ENCODE measurements at regions not wholly inside any gene's neighbourhood (a gene's known extent, or its start where the extent isn't known, plus 50 kb on each side); places are given as distances from the start of the nearest gene placed in this dataset.

GRCh38 chr10:20726381-20726780 is 170.7 kb downstream of the NEBL start:
- Histone ChIP-seq H3K4me3 (ENCODE audit: low read depth, low read length, poor library complexity, severe bottlenecking) (no peak overlapping the region), H3K4me2 (ENCODE audit: low read length) (no peak overlapping the region), H3K9me3 (ENCODE audit: low read length) (no peaks in the 10 kb centered on the region), H3K36me3 (ENCODE audit: insufficient read depth, low read length) (no peaks in the 10 kb centered on the region), H3K79me2 (ENCODE audit: insufficient read depth, low read depth, low read length) (no peaks in the 10 kb centered on the region), H3K4me1 (ENCODE audit: insufficient read depth, low read length, poor library complexity, severe bottlenecking) (no peaks in the 10 kb centered on the region), H3K27ac (ENCODE audit: low read depth, low read length, poor library complexity, severe bottlenecking) (no peak overlapping the region), H4K20me1 (ENCODE audit: insufficient read depth, low read length) (no peaks in the 10 kb centered on the region), H2AFZ (ENCODE audit: low read length) (no peak overlapping the region), H3K9me2 (ENCODE audit: insufficient read depth, low read length) (no peaks in the 10 kb centered on the region)
- no peak for TF ChIP-seq EZH2phosphoT487 (IDR thresholded peaks at IDR 0.05; ENCODE audit: borderline replicate concordance, low read depth, low read length)
- TF ChIP-seq CTCF (conservative IDR thresholded peaks at IDR 0.05; ENCODE audit: low read length), result no peak
- intact Hi-C loops (cut with micrococcal nuclease; ENCODE audit: unreplicated experiment), result no loop called here
- DNase-seq (ENCODE audit: low spot score), result no peak
- CTCF ChIA-PET (ENCODE audit: unreplicated experiment), result no interaction called here
- POLR2A ChIA-PET, result no interaction called here
- no TSS peak for BruUV-seq (replicated peaks)

GRCh38 chr10:20714979-20715378 is 182.1 kb downstream of the NEBL start:
- Histone ChIP-seq H3K36me3 (ENCODE audit: insufficient read depth, low read length) (no peaks in the 10 kb centered on the region), H3K4me3 (ENCODE audit: low read depth, low read length, poor library complexity, severe bottlenecking) (no peak overlapping the region), H3K27ac (ENCODE audit: low read depth, low read length, poor library complexity, severe bottlenecking) (no peak overlapping the region), H3K9me3 (ENCODE audit: low read length) (no peaks in the 10 kb centered on the region), H4K20me1 (ENCODE audit: insufficient read depth, low read length) (no peaks in the 10 kb centered on the region), H3K4me1 (ENCODE audit: insufficient read depth, low read length, poor library complexity, severe bottlenecking) (no peaks in the 10 kb centered on the region), H3K4me2 (ENCODE audit: low read length) (no peak overlapping the region), H3K9me2 (ENCODE audit: insufficient read depth, low read length) (no peaks in the 10 kb centered on the region), H2AFZ (ENCODE audit: low read length) (no peak overlapping the region), H3K79me2 (ENCODE audit: insufficient read depth, low read depth, low read length) (no peaks in the 10 kb centered on the region)
- no peak for DNase-seq (ENCODE audit: low spot score)
- ChIA-PET POLR2A (interaction anchor here (0.6 to 0.7 kb wide), 3 partner anchors 195 to 1484 kb away, joined by 3 to 5 read pairs (median 4); no protein-coding TSS in a partner anchor), CTCF (ENCODE audit: unreplicated experiment) (no interaction called here)
- no peak for TF ChIP-seq EZH2phosphoT487 (IDR thresholded peaks at IDR 0.05; ENCODE audit: borderline replicate concordance, low read depth, low read length)
- no peak for TF ChIP-seq CTCF (conservative IDR thresholded peaks at IDR 0.05; ENCODE audit: low read length)
- intact Hi-C loops (cut with micrococcal nuclease; ENCODE audit: unreplicated experiment), result no loop called here
- BruUV-seq (replicated peaks), result no TSS peak

GRCh38 chr10:20714518-20714917 is 182.6 kb downstream of the NEBL start:
- no peaks in the 10 kb centered on the region for H3K9me2 ChIP-seq (ENCODE audit: insufficient read depth, low read length)
- no peaks in the 10 kb centered on the region for H4K20me1 ChIP-seq (ENCODE audit: insufficient read depth, low read length)
- no peaks in the 10 kb centered on the region for H3K79me2 ChIP-seq (ENCODE audit: insufficient read depth, low read depth, low read length)
- no peak overlapping the region for H2AFZ ChIP-seq (ENCODE audit: low read length)
- H3K4me2 ChIP-seq (ENCODE audit: low read length), result no peak overlapping the region
- no TSS peak for BruUV-seq (replicated peaks)
- no peak for DNase-seq (ENCODE audit: low spot score)
- H3K36me3 ChIP-seq (ENCODE audit: insufficient read depth, low read length), result no peaks in the 10 kb centered on the region
- no peak overlapping the region for H3K27ac ChIP-seq (ENCODE audit: low read depth, low read length, poor library complexity, severe bottlenecking)
- POLR2A ChIA-PET, result no interaction called here
- intact Hi-C loops (cut with micrococcal nuclease; ENCODE audit: unreplicated experiment), result no loop called here
- TF ChIP-seq CTCF (conservative IDR thresholded peaks at IDR 0.05; ENCODE audit: low read length) (no peak), EZH2phosphoT487 (IDR thresholded peaks at IDR 0.05; ENCODE audit: borderline replicate concordance, low read depth, low read length) (no peak)
- H3K4me3 ChIP-seq (ENCODE audit: low read depth, low read length, poor library complexity, severe bottlenecking), result no peak overlapping the region
- CTCF ChIA-PET (ENCODE audit: unreplicated experiment), result no interaction called here
- no peaks in the 10 kb centered on the region for H3K9me3 ChIP-seq (ENCODE audit: low read length)
- H3K4me1 ChIP-seq (ENCODE audit: insufficient read depth, low read length, poor library complexity, severe bottlenecking), result no peaks in the 10 kb centered on the region
